GM21529 (cell line): ENCODE measurements at regions not wholly inside any gene's neighbourhood (a gene's known extent, or its start where the extent isn't known, plus 50 kb on each side); places are given as distances from the start of the nearest gene placed in this dataset.

Source experiments
- ATAC-seq: cut with Tn5 transposase; IDR thresholded peaks from one replicate; pipeline ENCODE4 v1.9.1; 2021; ENCODE audit not compliant: unreplicated experiment

DNA sequence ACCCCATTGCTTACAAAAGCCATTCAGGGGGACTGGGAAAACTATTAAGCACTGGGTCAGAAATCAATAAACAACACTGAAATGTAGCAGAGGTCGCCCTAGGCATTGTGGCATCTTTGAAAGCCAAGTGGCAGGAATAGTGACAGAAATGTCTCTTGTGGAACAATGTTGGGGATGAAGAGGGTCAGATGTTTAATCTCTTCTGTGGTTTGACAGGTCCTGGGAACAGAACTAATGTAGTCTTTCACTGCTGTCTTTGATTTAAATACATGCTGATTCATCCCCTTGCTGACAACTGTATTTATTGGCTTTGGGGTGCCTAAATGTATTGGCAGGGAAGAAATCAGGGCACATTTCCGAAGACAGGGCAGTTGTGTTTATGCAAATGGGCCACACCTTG, 194.8 kb downstream of the ATG4C start:
- no peak for ATAC-seq

DNA sequence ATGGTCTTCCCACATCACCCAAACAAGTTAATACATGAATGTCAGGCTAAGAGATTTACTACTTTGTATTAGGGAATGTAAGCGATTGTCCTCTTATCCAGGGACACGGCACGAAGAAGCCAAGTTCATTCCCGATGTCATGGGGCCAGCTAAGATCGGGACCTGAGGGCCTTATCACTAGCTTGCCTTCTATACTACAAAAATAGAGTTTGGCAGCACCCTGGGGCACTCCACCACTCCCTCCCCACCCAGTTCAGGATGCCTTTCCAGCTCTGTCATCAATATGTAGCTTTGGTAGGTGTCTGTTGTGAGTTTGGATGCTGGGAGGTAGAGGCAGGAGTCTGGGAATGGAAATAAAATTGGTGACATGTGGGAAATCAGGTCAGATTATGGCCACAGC, 197.5 kb downstream of the ATG4C start:
- no peak for ATAC-seq

DNA sequence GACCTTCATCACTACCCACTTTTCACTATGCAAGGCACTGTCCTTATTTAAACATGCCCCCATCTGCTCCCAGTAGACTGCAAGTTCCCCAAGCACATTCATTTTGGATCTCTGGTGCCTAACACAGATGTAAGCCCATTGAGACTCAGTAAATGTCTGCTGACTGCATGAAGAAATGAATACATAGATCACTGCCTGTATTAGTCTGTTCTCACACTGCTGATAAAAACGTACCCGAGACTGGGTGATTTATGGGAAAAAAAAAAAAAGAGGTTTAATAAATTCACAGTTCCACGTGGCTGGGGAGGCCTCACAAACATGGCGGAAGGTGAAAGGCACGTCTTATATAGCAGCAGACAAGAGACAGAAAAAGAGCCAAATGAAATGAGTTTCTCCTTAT, 204.9 kb downstream of the ATG4C start:
- ATAC-seq, result no peak

DNA sequence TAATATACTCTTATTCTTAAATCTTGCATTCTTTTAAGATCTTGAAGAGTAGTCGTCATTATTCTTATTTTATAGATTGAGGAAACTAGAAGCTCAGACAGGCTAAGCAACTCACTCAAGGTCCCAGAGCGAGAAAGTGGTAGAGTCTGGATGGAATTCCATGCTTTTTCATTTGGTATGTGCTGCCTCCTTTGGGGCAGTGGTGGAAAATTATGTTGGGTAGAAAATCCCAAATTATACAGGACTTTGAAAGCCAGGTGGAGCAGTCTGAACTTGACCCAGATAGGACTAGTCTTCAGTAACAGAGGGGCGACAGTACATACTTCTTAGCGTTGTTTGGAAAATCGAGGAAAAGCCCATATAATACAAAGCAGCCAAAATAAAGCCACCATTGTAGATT, 205.6 kb downstream of the ATG4C start:
- no peak for ATAC-seq

GRCh38 chr1:62991152-62991551, 207.2 kb downstream of the ATG4C start:
- ATAC-seq, result no peak

DNA sequence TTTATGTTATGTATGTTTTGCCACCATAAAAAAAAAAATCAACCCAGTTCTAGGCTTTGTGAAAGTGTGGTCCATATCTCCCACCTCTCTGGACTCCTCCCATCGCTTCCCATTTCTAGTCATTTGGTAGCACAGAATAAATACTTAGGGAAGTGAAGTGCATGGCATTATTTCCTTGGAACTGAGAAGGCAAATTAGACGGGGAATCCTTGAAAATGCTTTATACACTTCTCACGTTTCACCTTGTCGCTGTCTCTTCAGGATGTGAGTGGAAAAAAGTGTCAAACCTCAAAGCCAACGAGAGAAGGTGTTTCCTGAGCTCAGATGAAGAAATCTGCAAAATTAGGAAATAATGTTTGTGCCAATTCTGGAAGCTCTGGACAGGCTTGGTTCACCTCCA, 209.9 kb downstream of the ATG4C start:
- ATAC-seq, result no peak

DNA sequence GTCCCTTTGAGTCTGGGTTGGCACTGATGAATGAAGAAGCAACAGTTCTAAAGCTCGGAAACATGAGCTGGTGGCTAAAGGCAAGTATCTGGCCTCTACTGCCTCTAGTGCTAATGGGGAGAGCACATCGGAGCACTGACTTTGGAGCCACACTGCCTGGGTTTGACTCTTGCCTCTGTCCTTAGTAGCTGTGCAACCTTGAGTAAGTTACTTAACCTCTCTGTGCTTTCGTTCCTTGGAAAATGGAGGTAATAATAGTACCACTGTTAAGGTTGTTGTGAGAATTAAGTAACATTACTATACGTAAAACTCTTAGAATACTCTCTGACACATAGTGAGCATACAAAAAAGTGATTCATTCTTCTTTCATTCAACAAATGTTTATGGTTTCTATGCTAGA, 211.2 kb downstream of the ATG4C start:
- no peak for ATAC-seq

DNA sequence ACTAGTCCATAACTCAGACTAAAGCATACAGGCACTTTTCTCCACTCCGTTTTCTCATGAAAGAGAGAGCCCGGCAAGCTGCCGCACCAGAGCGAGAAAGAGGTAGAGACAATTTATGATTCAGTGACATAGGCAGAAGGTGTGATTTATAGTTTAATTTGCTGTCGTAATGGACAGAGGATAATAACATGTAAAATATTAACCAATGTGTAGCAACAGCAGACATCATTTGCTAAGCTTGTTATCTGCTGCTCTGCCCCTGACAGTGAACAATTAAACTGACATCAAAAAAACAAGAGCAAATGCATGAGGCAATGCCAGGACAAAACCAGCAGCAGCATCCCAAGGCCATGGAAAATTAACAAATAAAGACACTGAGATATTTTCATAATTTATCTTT, 214.0 kb downstream of the ATG4C start:
- no peak for ATAC-seq

DNA sequence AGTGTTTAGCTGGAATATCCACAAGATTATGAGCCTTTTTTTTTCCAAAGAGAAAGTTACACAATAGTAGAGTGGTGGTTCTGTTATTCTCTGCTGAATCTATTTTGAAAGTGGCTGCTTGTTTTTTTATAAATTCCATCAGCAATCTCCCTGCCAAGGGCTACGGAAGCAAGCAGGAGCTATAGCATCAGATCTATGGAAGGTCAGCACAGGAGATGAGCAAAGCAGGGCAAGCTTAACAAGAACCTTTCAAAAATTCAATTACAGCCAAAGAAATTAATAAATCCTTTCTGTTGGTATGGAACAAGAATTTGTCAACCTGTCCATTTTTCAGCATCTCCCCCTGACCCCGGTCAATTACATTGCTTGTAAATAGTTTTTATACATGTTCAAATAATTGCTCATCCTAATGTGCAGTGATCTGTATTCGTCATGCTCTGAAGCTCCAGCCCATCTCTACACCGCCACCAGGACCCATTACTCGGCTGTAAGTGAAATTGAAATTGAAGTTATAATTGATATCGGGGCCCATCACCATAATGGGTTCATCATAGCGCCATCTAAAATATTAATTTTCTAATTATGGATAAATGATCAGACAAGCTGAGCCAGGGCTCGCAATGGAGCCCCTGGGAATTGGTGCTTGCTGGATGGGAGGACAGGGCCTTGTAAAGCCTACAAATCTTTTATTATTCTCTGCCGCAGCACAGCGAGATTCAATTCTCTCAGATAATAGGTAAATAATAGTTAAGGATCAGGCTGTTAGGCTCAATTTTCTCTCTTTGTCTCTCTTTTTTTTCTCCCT, 215.1 kb downstream of the ATG4C start:
- ATAC-seq, result no peak

DNA sequence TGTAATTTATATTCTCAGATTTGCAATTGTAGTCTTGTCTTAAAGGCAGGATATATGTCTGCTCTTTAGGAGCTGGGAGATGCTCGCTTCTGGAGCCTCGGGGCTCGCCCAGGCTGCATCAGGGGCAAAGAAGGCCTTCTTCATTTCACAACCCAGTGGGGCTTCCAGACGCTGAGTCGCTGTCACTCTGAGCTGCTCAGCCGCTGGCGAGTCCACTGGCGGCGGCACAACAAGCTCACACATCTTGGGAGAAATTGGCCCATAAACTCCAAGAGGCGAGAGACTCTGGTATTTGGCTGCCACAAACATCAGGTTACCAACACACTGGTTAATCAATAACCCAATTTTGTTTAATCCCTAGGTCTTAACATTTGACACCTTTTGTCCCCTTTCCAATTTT, 216.6 kb downstream of the ATG4C start:
- no peak for ATAC-seq

- no peak for ATAC-seq
Measured at GRCh38 chr1:63004868-63005267, 220.9 kb downstream of the ATG4C start.

DNA sequence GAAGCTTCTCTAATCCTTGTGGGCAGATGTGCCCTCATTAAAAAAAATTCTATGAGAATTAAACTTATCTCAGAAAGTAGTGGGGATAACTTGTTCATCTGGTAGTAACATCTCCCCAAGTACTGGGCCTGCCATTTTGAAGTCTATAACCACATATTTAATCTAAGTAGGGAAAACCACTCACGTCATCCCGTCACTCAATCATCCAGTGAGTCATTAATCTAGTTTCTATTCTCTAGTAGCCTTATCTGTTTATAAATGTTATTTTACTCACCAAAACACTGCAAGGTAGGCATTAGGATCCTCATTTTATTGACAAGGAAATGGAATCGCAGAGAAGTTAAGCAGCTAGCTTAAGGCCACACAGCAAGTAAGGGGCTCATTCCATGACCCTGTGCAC, 221.9 kb downstream of the ATG4C start:
- ATAC-seq, result no peak

- no peak for ATAC-seq
Measured at GRCh38 chr1:63009421-63009820, 225.5 kb downstream of the ATG4C start.

DNA sequence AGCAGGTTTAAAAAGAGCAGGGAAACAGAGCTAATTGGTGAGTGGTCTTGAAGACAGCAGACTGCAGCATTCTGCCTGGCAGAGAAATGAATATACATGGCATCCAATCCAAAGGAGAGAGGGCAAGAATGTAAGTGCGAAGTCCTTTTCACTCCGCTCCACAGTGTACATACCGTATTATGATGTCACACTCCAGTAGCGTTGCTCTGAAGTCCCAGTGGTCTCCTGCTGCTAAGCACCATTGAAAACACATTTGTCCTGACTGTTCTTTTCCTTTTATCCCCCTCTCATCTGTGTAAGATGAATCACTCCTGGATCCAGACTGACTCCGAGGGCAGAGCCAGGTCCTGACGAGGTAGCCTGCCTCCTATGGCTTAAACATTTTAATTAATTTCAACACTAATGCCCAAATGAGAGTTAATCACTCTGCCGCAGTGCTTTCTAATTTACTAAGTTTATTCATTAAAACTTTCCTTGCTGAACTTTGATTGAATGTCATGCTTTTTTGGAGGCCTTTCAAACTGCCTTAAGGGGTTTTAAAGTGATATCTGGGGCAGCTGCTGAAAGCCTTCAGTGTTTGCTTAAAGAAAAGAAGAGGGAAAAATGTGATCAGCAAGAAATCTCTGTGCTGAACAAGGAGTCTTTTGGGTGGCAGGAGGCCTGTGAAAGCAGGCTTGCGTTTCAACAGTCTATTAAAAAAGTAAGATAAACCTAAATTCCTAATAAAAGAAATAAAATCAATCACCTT, 227.2 kb downstream of the ATG4C start:
- no peak for ATAC-seq

- ATAC-seq, result no peak
Measured at GRCh38 chr1:63012339-63012738, 228.4 kb downstream of the ATG4C start.

DNA sequence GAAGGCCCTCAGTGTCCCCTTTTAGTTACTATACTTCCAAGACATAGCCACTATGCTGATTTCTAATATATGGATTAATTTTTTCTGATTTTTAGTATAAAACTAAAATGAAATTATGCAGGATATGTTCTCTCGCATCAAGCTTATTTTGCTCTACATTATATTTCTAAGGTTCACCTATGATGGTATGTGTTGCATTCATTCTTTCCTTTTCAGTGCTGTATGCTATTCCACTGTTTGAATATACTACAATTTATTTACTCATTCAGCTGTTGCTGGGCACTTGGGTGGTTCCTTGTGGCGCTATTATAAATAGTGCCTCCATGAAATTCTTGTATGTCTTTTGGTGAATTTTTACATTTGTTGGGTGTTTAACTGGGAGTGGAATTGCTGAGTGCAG, 230.3 kb downstream of the ATG4C start:
- ATAC-seq, result no peak

GRCh38 chr1:63022319-63022718, 238.4 kb downstream of the ATG4C start:
- ATAC-seq, result no peak

DNA sequence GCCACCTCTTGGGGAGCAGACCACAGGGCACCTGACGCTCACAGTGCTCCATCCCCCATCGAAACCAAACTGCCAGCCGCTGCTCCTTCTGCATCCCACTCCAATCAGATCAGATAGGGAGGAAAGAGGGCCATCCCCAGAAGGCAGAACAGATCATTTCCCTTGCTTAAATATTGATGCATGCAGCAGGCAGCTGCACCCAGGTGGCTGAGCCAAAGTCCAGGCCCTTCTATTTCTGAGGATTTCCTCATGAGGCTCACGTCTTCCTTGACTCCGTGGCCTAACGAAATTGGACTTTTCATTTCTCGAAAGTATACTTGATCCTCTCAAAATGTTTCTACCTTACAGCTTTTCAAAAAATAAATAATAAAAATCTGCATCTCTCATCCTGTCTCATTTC, 239.2 kb downstream of the ATG4C start:
- ATAC-seq, result no peak

GRCh38 chr1:63023637-63024036, 239.7 kb downstream of the ATG4C start:
- ATAC-seq, result no peak

DNA sequence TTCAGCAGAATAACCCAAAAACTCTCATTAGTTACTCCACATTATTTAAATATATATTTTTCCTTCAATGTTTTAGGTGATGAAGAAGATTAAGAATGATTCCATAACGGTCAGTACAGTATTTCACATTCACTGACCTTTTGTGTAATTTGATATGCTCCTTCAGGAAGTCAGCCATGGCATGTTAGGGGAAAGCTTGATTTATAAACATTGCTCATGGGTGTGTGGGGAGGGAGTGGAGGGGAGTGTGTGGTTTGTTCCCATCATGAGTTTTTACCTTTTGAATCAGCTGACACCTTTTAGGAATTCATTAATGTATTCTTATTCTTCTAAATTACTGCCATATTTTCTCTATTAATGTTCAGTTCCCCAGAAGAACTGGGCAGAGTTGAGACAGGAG, 240.2 kb downstream of the ATG4C start:
- no peak for ATAC-seq

GRCh38 chr1:63027176-63027575, 243.2 kb downstream of the ATG4C start:
- no peak for ATAC-seq

GRCh38 chr1:63032171-63032570, 248.2 kb downstream of the ATG4C start:
- no peak for ATAC-seq

GRCh38 chr1:63033211-63033610, 249.3 kb downstream of the ATG4C start:
- ATAC-seq, result no peak
